IPS-NIHi11 (cell line): ENCODE measurements at regions not wholly inside any gene's neighbourhood (a gene's known extent, or its start where the extent isn't known, plus 50 kb on each side); places are given as distances from the start of the nearest gene placed in this dataset.
"Not testable (repeated sequence)": the region's sequence is repeated elsewhere in the genome, so short reads cannot be mapped to it uniquely, and the experiment has no call there.

Experiments used
- DNase-seq: peaks from one replicate; pipeline ENCODE4 v3.0.0; 2012; ENCODE audit warnings: mixed read lengths, low spot score

DNA sequence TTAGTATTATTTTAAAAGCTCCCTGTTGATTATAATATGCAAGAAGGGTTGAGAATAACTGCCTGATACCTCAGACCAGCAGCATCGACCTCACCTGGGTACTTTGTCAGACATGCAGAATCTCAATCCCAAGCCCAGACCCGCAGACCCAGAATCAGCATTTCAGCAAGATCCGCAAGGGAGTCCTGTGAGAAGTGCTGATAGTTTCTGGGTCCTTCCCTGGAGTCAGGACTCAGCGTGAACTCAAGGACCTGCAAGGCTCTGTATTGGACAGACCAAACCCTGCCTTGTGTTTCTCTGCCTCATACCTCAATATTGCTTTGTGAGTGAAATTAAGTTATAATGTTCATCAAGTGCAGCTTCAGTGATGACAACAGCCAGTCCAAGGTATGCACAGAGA is 149.5 kb upstream of the NPY start:
- DNase-seq = no peak

DNA sequence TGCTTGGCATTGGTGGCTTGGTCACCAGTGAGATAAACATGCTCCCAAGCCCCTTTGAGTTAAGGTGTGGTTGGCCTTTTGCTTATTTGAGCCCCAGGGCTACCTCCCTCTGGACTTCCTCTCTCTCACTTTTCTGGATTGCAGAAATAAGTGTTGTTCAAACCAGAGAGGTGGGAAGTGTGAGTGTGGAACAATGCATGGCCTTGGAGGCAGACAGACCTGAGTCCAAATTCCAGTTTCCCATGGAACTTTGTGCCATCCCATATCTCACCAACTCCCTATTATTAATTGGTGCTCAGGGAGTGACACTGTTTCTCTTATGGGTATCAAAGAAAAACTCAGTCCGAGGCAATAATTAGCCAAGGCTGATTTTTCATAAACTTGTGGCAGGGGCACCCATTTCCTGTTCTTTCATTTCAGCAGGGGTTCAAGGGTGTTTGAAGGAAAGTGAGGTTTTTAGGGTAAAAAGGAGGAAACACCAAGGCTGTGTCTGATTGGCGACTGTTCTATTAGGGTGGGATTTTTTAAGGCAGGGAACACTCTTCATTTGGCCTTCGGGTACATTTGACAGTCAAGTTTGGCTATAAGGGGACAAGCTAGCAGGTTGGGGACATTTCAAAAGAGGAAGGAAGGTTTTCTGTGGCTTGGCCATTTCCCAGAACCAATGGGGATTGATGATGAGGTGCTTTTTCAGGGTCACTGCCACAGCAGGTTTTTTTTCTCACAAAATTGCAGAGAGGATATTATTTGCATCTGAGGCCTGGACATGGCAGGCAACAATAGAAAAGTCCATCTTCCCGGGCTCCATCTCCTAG is 148.8 kb upstream of the NPY start:
- DNase-seq = no peak

DNA sequence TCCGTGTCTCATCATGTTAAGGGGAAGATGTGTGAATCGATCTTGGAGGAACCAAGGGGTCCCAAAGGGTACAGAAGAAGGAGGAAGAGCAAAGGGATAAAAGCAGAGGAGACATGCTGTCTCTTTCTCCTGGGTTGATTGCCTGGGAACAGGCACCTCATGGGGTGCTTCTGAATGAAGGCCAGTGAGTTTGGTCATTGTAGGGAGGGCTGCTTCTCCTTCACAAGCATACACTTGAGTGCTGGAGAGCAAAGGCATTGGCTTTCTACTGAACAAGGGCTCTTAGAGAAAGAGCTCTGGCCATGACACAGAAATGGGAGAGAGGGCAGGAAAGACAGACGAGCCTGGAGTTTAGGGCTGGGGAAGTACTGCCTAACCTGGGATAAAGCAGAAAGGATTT is 146.7 kb upstream of the NPY start:
- no peak for DNase-seq

DNA sequence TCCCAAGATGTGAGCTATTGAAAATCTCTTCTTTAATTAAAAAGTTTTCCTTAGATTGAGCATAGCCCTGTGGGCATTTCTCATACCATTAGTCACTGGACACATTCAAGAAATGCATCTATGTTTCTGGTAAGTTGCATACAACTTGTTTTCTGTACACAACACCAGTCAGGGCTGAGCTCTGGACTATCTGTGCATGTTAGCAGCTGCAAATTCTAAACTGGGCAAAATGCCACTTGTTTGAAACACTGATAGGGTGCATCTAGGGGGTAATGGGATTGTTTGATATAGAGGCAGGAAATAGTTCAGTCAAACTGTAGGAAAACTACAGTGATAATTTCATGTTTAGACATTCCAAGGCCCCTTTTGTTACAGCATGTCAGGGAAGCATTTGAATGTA is 145.6 kb upstream of the NPY start:
- no peak for DNase-seq

DNA sequence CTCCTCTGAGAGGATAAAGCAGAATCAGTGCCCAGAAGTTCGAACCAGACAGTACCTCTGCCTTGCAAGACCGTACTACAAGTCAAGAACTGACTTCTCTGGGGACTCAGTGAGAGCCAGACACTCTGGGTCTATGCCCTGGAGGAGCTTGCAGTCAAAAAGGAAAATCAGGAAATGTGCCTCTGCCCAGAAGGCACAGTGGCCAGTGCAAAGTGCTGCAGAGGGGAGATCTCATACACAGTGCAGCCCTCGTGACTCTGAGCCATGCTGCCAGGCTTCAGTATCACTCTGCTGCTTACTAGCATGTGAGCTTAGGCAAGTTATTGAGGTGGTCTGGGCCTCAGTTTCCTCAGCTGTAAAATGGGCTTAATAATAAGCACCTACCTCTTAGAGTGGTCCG is 144.0 kb upstream of the NPY start:
- no peak for DNase-seq

DNA sequence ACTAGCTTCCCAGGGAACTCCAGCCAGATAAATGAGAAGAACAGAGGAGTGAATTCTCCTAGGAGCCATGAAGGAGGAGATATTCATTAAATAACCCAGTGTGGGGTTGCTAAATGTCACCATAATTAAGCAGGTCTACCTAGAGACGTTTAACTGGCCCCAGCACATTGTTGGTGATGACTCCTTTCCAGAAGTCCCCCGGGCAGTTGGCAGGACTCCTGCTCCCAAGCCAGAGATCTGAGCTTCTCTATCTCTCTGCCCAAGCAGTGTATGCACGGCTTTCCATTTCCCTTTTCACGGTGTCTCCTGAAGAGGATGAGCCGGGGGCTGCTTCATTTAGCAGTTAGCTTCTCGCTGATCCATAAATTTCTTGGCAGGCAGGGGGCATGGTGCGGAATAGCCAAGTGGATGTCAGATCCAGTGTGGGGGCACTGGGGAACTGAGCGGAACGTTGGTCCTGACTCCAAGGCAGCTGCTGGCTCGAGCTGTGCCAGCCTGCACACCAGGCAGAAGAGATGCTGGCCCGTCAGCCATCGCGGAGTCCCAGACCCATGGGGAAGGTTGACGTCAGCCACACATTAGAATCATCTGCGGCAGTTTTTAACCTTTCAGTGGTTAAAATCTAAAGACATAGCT is 142.0 kb upstream of the NPY start:
- no peak for DNase-seq

DNA sequence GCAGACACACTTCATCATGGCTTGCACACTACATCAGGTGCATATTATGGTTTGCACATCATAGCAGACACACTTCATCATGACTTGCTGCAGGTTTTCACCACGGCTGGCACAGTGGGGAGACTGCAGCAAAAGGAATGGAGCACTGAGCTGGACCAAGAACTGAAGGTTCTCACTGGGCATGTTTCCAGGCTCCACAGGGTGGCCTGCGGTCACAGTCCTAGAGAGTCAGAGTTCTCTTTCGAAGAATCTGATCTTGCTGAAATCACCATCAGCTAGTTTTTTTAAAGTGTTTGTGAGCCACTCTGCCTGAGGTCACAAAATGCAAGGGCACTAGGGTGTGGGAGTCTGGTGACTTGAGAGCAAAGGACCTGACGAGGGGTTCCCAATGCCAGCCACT is 140.4 kb upstream of the NPY start:
- DNase-seq = no peak

DNA sequence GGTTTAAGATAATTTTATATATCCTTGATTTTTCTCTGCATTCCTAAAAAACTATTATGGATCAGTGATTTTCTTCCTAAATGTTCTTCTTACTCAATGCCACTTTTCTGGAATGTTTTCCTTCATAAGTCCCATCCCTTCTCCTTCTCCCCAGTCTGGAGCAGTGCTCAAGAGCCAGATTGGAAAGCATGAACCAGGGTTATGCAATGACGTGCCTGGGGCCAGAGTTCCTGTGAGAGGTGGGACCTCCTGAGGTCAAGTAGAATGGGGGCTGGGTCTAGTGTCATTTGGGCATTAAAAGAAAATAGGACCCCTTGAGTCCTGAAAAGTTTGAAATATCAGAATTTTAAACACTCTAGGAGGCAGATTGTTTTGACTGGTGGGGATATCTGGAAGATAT is 132.0 kb upstream of the NPY start:
- no peak for DNase-seq

DNA sequence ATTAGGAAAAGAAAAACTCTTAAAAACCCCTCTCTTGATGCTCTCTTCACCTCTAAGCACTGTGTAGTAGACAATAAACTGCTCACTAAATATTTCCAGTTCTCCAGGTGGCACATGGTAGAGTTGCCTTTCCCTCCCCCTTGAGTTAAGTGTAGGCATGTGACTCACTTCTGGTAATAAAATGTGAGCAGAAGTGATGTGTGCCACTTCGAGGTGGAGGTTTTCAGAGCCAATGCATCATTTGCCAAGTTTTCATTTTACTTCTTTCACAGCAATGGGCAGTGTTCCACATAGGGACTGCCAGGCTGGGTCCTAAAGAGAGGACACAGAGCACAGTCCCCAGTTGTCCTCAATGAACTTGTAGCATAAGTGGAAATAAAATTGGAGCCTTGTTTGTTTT is 131.6 kb upstream of the NPY start:
- no peak for DNase-seq

DNA sequence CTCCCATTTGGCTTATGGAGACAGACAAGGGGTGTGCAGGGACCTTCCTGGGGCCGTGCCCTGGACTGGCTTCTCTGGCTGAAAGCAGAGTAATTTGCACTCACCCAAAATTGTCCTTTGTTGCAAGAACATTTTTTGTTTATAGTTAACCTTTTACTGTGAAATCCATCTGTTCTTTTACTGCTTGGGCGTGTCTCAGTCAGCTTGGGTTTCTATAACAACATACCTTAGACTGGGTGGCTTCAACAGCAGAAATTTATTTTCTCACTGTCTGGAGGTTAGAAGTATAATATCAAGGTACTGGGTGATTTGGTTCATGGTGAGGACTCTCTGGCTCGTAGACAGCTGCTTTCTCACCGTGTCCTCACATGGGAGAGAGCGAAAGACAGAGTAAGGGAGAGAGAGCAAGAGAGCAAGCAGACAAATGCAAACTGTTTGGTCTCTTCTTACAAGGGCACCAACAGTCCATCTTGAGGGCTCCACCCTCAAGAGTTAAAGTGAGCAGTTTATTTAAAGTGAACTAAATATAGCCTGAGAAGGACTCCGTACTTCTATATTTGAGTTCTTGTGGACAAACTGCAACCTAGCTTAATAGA is 131.0 kb upstream of the NPY start:
- no peak for DNase-seq

DNA sequence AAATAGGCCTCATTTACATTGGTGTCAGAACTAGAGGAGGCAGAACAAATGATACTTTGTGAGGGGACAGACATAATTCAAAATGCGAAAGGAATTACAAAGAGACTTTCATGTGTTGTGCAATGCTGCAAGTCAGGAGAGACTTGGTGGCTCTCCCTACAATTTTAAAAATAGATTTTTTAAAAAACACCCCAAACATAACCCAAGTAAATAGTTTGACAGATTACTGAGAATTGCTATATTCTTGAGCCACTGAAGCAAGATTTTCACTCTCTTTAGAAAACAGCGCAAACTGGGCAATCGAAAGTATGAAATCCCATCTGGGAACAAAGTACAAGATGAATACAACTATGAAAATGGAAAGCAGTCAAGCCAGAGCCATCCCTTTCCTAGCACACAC is 126.3 kb upstream of the NPY start:
- no peak for DNase-seq

DNA sequence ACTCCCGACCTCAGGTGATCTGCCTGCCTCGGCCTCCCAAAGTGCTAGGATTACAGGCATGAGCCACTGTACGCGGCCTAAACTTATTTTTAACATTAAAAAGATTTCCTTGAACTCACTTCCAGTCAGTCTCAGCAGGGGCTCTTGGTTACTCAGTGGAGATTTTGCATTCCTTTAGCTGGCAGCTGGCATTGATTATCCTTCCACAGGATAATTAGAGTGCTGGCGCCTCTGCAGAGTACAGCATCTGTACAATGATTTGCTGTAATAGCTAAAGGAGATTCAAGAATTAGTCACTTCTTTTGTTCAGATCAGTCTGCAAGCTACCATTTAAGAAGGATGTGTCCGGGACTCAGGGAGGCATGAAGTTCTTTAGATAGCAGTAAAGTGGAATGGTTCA is 125.0 kb upstream of the NPY start:
- no peak for DNase-seq

DNA sequence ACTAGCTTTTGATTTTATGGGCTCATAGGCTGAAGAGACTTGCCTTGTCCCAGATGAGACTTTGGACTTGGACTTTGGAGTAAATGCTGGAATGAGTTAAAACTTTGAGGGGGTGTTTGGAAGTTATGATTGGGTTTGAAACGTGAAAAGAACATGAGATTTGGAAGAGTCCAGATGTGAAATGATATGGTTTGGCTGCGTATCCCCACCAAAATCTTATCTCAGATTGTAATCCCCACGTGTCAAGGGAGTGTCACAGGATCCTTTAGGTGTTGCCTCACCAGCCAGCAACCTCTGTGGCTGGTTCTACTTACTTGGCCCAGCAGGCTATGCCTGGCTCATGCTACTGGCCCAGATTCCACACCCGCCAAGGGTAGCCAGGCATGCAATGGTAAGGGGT is 119.6 kb upstream of the NPY start:
- no peak for DNase-seq

DNA sequence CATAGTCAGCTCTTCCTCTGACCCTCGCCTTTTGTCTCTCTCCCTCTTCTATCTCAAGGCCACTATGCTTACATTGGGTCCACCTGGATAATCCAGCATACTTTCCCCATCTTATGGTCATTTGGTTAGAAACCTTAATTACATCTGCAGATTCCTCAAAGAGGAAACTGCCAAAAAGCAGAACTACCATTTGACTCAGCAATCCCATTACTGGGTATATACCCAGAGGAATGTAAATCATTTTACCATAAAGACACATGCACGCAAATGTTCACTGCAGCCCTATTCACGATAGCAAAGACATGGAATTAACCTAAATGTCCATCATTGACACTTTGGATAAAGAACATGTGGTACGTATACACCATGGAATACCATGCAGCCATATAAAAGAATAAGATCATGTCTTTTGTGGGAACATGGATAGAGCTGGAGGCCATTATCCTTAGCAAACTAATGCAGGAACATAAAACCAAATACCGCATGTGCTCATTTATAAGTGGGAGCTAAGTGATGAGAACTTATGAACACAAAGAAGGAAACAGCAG is 114.8 kb upstream of the NPY start:
- DNase-seq = no peak

DNA sequence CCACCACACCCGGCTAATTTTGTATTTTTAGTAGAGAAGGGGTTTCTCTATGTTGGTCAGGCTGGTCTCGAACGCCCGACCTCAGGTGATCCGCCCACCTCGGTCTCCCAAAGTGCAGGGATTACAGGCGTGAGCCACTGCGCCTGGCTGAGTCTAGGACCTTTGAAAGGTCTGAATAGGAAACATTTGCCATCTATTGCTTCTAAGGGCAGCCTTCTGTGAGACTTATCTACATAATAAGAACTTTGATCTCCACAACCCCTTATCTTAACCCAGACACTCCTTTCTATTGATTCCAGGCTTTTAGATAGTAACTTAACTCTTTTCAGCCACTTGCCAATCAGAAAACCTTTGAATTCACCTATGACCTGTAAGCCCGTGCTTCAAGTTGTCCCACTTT is 112.0 kb upstream of the NPY start:
- DNase-seq = not testable (repeated sequence)

DNA sequence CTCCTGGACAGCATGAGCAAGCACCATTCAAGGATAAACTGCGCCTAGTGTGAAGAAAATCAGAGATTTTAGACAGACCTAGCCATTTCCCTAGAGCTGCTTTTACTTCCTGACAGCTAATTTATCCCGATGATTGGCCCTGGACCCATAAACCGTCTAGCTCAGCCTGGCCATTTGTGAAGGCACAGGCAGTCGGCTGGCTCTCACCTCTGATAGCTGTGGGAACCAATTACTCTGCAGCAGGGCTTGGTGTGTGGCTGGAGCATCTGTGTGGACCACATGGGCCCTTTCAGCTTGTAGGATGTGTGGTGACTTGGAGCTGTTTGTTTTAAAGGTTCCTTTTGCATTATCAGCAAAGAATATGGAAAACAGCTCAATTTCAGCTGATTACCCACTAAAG is 111.1 kb upstream of the NPY start:
- no peak for DNase-seq

DNA sequence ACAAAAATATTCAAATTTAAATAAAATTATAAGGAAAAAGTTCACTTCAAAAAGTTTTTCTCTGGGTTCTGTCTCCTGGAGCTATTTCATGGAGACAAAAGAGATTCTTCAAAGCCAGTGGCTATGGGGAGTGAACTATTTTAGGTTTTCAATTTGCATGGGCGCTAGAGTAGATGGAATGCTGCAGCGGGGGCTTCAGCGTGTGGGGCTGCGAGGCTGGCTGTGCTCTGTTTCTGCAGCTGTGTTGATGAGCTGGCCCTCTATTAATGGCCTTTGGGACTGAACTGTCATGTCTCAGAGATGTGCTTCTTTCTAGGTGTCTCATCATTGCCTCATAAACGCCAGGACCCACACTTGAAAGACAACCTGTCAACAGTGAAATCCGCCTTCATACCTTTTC is 108.4 kb upstream of the NPY start:
- DNase-seq = no peak

DNA sequence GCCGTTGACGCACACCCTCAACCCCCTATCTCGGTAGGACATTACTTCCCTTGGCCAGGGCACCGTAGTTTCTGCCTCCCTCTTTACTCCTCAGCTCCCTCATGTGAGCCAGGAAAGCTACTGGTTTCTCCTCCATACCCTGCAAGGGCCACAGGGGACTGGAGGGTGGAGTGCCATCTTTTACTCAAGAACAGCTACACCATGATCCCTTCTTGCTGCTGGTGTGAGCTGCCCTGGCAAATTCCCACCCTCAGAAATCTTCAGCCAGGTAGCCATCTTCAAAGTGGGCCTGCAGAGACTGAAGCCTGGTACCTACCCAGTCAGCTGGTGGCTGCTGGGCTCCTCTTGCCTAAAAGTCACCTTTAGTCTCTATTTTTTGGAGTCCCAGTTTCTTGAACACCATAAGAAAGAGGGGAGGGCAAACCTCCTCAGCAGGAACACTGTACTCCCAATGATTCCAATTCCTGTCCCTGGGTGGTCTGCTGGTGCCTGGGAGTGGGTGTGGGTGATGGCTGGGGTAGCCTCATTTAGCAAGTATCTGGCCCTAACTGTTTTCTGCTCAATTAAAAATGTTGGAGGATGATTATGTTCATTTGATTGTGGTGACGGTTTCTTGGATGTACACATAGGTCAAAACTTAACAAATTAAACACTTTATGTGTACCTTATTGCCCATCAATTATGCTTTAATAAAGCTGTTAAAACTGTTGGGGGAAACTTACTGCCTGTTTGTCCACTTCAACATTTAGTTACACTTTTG is 105.0 kb upstream of the NPY start:
- DNase-seq = no peak

DNA sequence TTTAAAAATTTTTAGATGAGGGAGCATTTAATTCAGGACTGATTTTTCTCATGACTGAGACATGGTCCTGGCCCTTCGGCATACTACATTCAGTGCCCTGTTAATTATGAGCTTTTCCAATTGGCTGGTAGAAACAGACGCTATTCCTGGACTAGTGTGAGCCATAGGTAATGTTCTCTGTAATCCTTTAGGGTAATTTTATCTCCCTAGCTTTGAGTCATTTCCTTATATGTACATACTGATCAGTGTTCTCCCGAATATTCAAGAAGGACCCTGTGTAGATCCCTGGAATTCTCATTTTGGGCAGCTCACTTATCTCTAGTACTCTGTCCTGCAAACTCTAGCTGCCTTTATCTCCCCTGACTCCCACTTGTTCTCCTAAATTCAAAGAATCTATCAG is 92.6 kb upstream of the NPY start:
- DNase-seq = no peak

DNA sequence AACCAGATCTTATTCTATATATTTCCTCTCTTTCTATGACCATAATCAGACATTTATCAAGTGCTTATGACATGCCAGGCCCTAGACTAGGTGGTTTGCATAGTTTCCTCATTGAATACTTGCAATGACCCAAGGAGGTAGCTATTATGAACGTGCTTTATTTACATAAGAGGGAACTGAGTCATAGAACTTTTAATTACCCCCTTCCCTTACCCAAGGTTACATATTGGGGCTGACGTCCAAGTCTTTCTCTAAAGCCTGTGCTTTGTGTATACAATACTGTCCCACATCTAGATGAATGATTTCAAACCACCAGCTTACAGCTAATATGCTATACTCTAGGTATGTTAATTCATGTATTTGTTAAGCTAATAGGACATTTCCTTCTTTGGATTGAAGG is 91.9 kb upstream of the NPY start:
- DNase-seq = no peak

DNA sequence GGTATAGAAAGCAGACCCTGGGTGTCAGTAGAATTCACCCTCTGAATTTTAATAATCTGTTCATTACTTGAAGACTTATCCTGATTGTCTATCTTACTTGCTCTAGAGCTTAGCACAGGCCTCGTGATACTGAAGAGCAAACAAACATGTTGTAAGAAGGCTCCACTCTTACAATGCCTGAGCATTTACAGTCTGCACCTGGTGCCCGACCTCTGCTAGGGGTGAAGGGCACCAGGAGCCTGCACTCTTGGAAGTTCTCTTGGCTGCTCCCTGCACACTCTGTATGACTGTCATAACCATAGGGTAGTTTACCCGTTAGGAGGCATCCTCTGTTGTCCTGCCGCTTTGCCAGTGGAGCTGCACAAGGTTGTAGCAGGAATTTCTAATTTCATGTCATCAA is 91.3 kb upstream of the NPY start:
- no peak for DNase-seq

DNA sequence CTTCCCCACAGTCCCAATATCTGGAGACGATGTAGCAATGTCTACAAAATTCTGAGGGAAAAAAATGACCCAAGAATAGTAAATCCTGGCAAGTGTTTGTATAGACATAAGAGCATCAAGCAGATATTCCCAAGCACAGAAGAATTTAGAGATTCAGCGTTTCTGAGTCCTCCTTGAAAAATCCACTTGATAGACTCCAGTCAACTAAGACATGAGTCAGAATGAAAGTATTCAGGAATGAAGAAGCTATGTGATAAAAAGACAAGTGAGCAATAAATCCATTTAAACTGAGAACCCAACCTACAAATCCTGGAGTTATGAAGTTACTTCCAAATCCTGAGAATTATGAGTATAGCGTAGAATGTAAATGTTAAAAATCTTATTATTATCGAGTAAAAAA is 86.1 kb upstream of the NPY start:
- DNase-seq = no peak

DNA sequence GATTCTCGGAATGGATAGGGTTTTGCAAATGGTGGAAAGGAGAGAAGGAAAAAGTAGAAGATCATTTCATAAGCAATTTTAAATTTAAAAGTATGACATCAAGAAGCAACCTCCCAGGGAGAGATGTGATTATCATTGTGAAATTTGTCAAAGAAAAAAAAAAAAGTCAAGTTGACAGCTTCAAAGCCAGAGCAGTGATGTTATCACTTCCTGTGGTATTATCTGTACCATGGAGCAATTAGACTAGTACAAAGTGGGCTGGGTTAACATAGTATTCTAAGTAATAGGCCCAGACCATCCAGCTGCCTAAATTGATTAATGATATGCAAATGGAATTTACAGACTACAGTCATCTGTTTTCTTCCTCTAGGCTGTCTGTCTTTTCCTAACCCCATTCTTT is 84.0 kb upstream of the NPY start:
- no peak for DNase-seq
